ENCODE measurements at regions not wholly inside any gene's neighbourhood (a gene's known extent, or its start where the extent isn't known, plus 50 kb on each side); places are given as distances from the start of the nearest gene placed in this dataset.

- ATAC-seq = no peak
- DNase-seq = no peak
These were observed 371.2 kb upstream of the THBS1 start for GRCh38 chr15:39209548-39210211.

- ATAC-seq = no peak
- DNase-seq = no peak
These were observed 369.5 kb upstream of the THBS1 start for GRCh38 chr15:39211108-39211979.

DNA sequence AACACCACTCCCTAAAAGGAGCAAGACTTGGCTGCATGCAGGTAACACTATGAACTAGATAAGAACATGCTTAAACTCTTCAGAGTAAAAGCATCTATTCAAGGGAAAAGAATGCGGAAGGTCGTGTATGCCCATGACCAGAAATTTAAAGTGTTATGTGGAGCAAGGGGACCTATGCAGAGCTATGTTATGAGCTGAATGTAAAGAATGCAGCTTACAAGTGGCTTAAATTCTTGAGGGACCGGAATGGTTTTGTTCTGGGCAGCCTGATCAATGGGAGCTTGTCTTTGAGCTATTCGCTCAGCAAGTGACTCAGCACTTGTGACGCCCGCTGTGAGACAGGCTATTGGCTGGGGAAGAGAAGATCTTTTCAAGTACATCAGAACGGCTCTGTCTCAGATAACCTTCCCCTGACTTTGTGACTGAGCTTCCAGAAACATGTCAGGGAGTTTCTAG lies 367.5 kb upstream of the THBS1 start:
- no peak for DNase-seq
- no peak for ATAC-seq

- DNase-seq = no peak
- ATAC-seq = no peak
These were observed 365.9 kb upstream of the THBS1 start for GRCh38 chr15:39215015-39215414.

DNA sequence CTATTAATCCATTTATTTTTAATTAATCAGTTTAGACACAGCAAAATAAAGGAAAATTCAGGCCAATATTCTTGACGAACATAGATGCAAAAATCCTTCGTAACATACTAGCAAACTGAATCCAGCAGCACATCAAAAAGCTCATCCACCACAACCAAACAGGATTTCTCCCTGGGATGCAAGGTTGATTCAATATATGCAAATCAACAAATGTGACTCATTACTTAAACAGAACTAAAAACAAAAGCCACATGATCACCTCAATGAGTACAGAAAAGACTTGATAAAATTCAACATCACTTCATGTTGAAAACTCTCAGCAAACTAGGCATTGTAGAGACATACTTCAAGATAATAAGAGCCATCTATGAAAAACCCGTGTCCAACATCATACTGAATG lies 364.1 kb upstream of the THBS1 start:
- DNase-seq = no peak
- ATAC-seq = no peak

- ATAC-seq (no peak), DNase-seq (no peak)
These were observed 361.3 kb upstream of the THBS1 start for GRCh38 chr15:39219608-39220007.

DNA sequence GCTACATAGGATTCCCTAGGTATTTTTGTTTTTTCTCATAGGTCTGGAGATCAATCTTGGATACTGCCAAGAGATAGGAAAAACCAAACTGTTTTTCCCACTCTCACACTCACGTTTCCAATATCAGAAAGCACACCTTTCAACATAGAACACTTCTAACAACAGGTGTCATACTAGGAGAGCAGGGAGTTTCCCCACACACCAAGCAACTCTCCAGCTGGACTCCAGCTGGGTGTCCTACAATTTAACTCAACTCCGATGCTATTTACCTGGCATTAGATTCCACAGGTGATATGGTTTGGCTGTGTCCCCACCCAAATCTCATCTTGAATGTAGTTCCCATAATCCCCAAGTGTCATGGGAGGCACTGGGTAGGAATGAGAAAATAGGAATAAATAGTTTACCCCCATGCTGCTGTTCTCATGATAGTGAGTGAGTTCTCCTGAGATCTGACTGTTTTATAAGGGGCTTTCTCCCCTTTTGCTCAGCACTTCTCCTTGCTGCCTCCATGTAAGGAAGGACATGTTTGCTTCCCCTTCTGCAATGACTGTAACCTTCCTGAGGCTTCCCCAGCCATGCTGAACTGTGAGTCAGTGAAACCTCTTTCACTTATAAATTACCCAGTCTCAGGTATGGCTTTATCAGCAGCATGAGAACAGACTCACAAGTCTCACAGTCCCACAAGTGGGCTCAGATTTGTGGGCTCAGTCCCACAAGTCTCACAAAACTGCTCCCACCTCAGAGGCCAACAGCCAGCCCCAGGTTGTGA lies 354.5 kb upstream of the THBS1 start:
- ATAC-seq (no peak), DNase-seq (no peak)

- ATAC-seq (no peak), DNase-seq (no peak)
These were observed 353.9 kb upstream of the THBS1 start for GRCh38 chr15:39227001-39227400.

DNA sequence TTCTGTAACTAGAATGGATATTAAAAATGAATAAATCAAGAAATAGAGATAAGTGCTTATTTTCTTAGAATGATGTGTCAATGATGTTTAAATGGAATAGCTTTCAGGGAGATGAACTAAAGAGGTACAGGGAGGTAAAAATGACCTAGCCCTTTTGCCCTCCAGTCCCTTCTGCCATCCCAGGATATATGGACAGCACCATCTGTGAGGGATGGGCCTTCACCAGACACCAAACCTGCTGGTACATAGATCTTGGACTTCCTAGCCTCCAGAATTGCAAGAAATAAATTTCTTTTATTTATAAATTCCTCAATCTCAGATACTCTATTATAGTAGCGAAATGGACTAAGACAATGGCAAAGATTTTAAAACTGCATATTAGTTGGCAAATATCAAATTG lies 352.0 kb upstream of the THBS1 start:
- DNase-seq = no peak
- ATAC-seq = no peak

- no peak for DNase-seq
- no peak for ATAC-seq
These were observed 350.5 kb upstream of the THBS1 start for GRCh38 chr15:39230205-39230907.

- no peak for ATAC-seq
These were observed 350.0 kb upstream of the THBS1 start for GRCh38 chr15:39230908-39231285.

DNA sequence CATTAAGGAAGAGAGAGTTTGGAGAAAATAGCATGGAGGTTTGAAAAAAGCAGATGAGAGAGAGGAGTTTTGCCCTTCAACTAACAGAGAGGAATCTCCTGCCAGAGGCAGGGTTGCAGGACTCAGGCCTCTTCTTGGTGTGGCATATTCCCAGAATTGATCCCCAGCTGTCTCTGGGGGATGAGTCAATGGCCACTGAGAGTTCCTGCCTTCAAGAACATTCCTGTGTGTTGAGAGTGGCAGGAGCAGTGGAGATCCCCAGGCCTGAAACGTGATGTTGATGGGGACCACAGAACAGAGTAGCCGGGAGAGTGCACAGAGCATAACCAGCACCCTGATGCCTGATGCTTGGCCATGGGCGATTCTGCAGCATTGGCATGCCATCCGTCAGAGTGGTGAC lies 348.4 kb upstream of the THBS1 start:
- ATAC-seq (no peak), DNase-seq (no peak)

More at GRCh38 chr15:39230908-39231285, 350.0 kb upstream of the THBS1 start:
- no peak for DNase-seq

GRCh38 chr15:39235084-39235795 lies 345.6 kb upstream of the THBS1 start:
- no peak for DNase-seq
- ATAC-seq = no peak

GRCh38 chr15:39236375-39236774 lies 344.5 kb upstream of the THBS1 start:
- ATAC-seq (no peak), DNase-seq (no peak)

DNA sequence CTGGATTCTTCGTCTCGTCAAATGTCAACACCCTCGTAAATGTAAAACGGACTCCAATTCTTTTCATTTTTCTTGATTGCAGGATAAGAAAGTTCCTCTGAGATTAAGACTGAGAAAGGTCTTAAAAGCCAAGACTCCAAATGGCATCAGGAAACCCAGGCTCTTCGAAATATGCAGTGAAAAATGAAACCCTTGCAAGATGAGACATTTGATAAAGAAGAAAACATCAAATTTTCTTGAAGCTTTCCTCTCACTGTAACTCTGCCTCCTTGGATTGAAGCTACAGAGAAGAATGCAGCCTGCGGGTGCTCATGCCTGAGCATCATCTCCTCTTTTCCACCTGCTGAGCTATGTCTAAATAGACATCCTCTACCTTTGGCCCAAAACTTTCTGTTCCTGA lies 342.4 kb upstream of the THBS1 start:
- ATAC-seq = no peak
- DNase-seq = no peak

DNA sequence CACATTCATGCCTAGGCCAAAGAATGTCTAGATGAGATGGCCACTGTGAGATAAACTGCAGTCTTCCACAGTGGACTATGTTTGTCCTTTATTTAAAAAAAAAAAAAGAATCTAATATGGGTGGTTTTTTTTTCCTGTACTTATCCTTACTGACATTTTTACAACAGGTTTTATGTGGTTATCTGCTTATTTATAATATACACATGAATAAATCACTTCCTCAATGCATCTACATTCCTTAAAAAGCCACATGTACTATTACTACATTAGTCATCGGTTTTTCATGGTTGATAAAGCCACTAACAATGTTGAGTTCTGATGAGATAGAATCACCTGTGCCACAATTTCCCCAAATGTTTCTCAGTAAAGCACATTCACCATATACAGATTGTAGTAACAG lies 341.3 kb upstream of the THBS1 start:
- no peak for DNase-seq
- ATAC-seq = no peak

GRCh38 chr15:39242345-39242744 lies 338.5 kb upstream of the THBS1 start:
- DNase-seq = no peak
- ATAC-seq = no peak

- DNase-seq (no peak), ATAC-seq (no peak)
These were observed 337.5 kb upstream of the THBS1 start for GRCh38 chr15:39243396-39243795.

DNA sequence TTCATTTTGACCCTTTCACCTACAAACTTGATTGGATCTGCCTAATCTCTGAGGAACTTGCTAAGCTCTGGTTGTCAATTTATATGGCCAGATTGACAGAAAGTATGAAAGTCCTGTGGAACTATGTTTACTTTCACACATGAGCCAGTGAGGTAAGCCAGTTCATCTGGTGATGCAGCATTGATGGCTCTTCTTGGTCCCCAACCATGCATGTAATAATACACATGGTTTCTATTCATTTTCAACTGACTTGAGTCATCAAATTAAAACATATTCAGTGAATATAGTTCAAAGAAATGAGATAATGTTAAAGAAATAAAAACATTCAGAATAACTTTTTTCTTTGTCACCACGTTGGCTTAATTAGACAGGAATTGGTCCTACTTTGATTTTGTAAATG lies 336.1 kb upstream of the THBS1 start:
- DNase-seq = no peak
- no peak for ATAC-seq

DNA sequence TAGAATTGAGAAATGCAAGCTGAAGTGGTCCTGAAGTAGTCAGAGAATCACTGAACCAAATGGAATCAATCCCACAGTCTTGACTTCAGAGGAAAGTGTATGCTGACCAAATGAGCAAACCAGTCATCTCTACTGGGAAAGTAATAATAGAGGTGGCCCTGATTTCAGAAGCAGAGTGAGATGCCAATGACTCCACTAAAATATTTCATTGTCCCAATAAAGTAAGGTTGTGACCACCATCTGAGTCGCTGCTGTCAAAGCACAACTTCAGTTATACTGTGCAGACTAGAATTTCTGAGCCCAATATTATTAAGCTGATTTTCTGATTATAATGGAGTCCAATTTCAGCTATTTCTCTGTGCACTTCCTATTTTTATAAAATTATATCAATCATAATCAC lies 334.4 kb upstream of the THBS1 start:
- no peak for DNase-seq
- ATAC-seq = no peak

DNA sequence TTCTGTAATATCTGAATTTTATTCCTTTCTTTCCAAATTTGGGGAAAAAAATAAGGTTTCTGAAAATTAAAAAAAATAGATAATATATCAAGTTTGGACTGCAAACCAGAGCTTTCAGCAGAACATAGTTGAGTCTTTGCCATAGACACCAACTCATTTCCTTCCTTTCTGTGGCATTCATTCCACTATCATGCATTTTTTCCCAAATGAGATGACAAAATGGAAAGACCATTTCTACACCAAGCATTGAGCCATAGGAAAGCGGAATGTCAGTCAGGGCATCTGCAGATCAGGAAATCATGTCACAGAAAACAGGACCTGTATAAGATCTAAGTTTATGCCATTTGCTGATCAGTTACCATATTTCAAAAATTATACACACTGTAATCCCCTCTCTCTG lies 333.3 kb upstream of the THBS1 start:
- ATAC-seq (no peak), DNase-seq (no peak)

DNA sequence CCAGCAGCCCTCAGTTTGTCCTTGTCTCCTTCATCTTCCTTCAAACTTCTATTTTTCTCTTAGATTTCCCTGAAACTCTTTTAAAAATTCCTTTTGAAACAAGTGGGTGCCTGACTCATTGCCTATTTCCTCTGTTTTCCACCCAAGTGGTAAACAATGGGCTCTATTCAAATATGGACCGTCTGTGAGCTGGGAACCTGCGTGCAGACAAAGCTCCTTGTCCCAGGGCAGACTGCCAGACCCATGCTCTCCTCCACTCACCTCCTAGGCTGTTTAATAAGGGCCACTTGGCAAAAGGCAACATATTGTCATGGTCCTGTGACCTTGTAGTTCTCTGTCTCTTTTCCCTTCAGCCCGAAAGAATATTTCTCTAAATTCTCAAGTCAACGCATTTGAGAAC lies 332.7 kb upstream of the THBS1 start:
- ATAC-seq (no peak), DNase-seq (no peak)
